ENCODE measurements at regions not wholly inside any gene's neighbourhood (a gene's known extent, or its start where the extent isn't known, plus 50 kb on each side); places are given as distances from the start of the nearest gene placed in this dataset.

DNA sequence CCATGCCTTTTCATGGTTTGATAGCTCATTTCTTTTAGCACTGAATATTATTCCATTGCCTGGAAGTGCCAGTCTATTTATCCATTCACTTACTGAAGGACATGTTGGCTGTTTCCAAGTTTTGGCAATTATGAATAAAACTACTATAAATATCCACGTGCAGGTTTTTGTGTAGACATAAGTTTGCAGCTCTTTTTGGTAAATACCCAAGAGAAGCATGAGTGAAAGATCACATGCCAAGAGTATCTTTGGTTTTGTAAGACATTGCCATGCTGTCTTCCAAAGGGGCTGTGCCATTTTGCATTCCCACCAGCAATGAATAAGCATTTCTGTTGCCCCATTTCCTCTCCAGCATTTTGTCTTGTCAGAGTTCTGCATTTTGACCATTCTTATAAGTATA lies 120.9 kb downstream of the MANEA start:
- no peaks in the 10 kb centered on the region for H3K36me3 ChIP-seq (ENCODE audit: control insufficient read depth, insufficient read depth, low read length)
- no peak overlapping the region for H2AFZ ChIP-seq (ENCODE audit: low read depth, low read length)
- H3K27ac ChIP-seq (ENCODE audit: extremely low read depth, low read depth, low read length): no peak overlapping the region
- no peaks in the 10 kb centered on the region for H3K79me2 ChIP-seq (ENCODE audit: control insufficient read depth, insufficient read depth, low read length)
- intact Hi-C loops (cut with micrococcal nuclease) (no loop called here), in situ Hi-C loops (cut with MboI) (no loop called here)
- no peak for ATAC-seq
- no peaks in the 10 kb centered on the region for H3K9me3 ChIP-seq (replicated peaks; ENCODE audit: control insufficient read depth, insufficient read depth, low read depth, low read length)
- WGBS (ENCODE audit: insufficient coverage, low coverage, missing lambda C conversion rate): 0% methylated on average over 1 of the region's 1 CpG
- no TSS peak for BruUV-seq (replicated peaks)
- TF ChIP-seq ZNF282 (CRISPR knock-in tag; IDR thresholded peaks at IDR 0.05) (no peak), FOSL1 (tag; conservative IDR thresholded peaks at IDR 0.05) (no peak), NR2C1 (IDR thresholded peaks at IDR 0.05) (no peak), NR2C1 (tag; IDR thresholded peaks at IDR 0.05) (no peak), SNRNP70 (optimal IDR thresholded peaks at IDR 0.05; ENCODE audit: low read depth, low read length) (no peak), THRAP3 (IDR thresholded peaks at IDR 0.05; ENCODE audit: borderline replicate concordance) (no peak), CCNT2 (IDR thresholded peaks at IDR 0.05; ENCODE audit: borderline replicate concordance, extremely low read depth, insufficient read length, low read depth, low read length) (no peak), ZC3H4 (CRISPR knock-in tag; IDR thresholded peaks at IDR 0.05; ENCODE audit: borderline replicate concordance) (no peak)
- TF ChIP-seq, protein P1, sequence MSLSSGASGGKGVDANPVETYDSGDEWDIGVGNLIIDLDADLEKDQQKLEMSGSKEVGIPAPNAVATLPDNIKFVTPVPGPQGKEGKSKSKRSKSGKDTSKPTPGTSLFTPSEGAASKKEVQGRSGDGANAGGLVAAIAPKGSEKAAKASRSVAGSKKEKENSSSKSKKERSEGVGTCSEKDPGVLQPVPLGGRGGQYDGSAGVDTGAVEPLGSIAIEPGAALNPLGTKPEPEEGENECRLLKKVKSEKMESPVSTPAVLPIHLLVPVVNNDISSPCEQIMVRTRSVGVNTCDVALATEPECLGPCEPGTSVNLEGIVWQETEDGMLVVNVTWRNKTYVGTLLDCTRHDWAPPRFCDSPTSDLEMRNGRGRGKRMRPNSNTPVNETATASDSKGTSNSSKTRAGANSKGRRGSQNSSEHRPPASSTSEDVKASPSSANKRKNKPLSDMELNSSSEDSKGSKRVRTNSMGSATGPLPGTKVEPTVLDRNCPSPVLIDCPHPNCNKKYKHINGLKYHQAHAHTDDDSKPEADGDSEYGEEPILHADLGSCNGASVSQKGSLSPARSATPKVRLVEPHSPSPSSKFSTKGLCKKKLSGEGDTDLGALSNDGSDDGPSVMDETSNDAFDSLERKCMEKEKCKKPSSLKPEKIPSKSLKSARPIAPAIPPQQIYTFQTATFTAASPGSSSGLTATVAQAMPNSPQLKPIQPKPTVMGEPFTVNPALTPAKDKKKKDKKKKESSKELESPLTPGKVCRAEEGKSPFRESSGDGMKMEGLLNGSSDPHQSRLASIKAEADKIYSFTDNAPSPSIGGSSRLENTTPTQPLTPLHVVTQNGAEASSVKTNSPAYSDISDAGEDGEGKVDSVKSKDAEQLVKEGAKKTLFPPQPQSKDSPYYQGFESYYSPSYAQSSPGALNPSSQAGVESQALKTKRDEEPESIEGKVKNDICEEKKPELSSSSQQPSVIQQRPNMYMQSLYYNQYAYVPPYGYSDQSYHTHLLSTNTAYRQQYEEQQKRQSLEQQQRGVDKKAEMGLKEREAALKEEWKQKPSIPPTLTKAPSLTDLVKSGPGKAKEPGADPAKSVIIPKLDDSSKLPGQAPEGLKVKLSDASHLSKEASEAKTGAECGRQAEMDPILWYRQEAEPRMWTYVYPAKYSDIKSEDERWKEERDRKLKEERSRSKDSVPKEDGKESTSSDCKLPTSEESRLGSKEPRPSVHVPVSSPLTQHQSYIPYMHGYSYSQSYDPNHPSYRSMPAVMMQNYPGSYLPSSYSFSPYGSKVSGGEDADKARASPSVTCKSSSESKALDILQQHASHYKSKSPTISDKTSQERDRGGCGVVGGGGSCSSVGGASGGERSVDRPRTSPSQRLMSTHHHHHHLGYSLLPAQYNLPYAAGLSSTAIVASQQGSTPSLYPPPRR (CRISPR knock-in tag; IDR thresholded peaks at IDR 0.05; ENCODE audit: borderline replicate concordance): no peak
- TF ChIP-seq, protein P2, sequence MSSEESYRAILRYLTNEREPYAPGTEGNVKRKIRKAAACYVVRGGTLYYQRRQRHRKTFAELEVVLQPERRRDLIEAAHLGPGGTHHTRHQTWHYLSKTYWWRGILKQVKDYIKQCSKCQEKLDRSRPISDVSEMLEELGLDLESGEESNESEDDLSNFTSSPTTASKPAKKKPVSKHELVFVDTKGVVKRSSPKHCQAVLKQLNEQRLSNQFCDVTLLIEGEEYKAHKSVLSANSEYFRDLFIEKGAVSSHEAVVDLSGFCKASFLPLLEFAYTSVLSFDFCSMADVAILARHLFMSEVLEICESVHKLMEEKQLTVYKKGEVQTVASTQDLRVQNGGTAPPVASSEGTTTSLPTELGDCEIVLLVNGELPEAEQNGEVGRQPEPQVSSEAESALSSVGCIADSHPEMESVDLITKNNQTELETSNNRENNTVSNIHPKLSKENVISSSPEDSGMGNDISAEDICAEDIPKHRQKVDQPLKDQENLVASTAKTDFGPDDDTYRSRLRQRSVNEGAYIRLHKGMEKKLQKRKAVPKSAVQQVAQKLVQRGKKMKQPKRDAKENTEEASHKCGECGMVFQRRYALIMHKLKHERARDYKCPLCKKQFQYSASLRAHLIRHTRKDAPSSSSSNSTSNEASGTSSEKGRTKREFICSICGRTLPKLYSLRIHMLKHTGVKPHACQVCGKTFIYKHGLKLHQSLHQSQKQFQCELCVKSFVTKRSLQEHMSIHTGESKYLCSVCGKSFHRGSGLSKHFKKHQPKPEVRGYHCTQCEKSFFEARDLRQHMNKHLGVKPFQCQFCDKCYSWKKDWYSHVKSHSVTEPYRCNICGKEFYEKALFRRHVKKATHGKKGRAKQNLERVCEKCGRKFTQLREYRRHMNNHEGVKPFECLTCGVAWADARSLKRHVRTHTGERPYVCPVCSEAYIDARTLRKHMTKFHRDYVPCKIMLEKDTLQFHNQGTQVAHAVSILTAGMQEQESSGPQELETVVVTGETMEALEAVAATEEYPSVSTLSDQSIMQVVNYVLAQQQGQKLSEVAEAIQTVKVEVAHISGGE (CRISPR knock-in tag; IDR thresholded peaks at IDR 0.05): no peak
- TF ChIP-seq, protein P3, sequence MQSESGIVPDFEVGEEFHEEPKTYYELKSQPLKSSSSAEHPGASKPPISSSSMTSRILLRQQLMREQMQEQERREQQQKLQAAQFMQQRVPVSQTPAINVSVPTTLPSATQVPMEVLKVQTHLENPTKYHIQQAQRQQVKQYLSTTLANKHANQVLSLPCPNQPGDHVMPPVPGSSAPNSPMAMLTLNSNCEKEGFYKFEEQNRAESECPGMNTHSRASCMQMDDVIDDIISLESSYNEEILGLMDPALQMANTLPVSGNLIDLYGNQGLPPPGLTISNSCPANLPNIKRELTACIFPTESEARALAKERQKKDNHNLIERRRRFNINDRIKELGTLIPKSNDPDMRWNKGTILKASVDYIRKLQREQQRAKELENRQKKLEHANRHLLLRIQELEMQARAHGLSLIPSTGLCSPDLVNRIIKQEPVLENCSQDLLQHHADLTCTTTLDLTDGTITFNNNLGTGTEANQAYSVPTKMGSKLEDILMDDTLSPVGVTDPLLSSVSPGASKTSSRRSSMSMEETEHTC (IDR thresholded peaks at IDR 0.05): no peak
- no peak for FAIRE-seq
- no peak overlapping the region for H3K4me2 ChIP-seq (ENCODE audit: insufficient read depth, low read length)
- DNase-seq (ENCODE audit: extremely low read depth in 1 of 4, low spot score in 3 of 4): no peak
- no peak overlapping the region for H3K9ac ChIP-seq (ENCODE audit: insufficient read depth in 1 of 2, low read depth in 2 of 2, low read length in 2 of 2)
- H3K27me3 ChIP-seq (ENCODE audit: control insufficient read depth in 2 of 2, insufficient read depth in 2 of 2, low read length in 2 of 2): no peaks in the 10 kb centered on the region
- no peak overlapping the region for H3K4me3 ChIP-seq
- H4K20me1 ChIP-seq (replicated peaks; ENCODE audit: control insufficient read depth, insufficient read depth, low read length): no peaks in the 10 kb centered on the region
- POLR2A ChIA-PET: no interaction called here
- CTCF ChIA-PET (ENCODE audit: low intra/inter-chr PET ratio): no interaction called here
- H3K4me1 ChIP-seq (replicated peaks in 1 of 2; ENCODE audit: control insufficient read depth in 2 of 2, insufficient read depth in 2 of 2, low read length in 2 of 2): no peaks in the 10 kb centered on the region
- H3K9me1 ChIP-seq (ENCODE audit: control insufficient read depth, insufficient read depth, low read length): no peaks in the 10 kb centered on the region
